GM23248 (cell line): ENCODE measurements at regions not wholly inside any gene's neighbourhood (a gene's known extent, or its start where the extent isn't known, plus 50 kb on each side); places are given as distances from the start of the nearest gene placed in this dataset.
"Not testable (repeated sequence)": the region's sequence is repeated elsewhere in the genome, so short reads cannot be mapped to it uniquely, and the experiment has no call there.

ENCODE experiments used
- DNase-seq: peaks from one replicate; pipeline ENCODE4 v3.0.0-alpha.2; 2015
- H2AFZ ChIP-seq: fragments of 200-600 bp; sonication (generic); 2 replicates; pipeline ENCODE4 v1.6.1; 2016; ENCODE audit warnings: antibody characterized with exemption
- H3F3A ChIP-seq: fragments of 200-600 bp; sonication (generic); 2 replicates; pipeline ENCODE4 v1.6.1; 2016; ENCODE audit warnings: mild to moderate bottlenecking, antibody characterized with exemption, mixed run types; ENCODE audit not compliant: insufficient read depth
- H3K27ac ChIP-seq: fragments of 200-600 bp; sonication (generic); 2 replicates; pipeline ENCODE4 v1.5.1; 2016; ENCODE audit warnings: mild to moderate bottlenecking
- H3K27me3 ChIP-seq: fragments of 200-600 bp; sonication (generic); replicated peaks from 2 replicates; pipeline ENCODE4 v1.6.1; 2016; ENCODE audit warnings: mild to moderate bottlenecking; ENCODE audit not compliant: insufficient read depth
- H3K36me3 ChIP-seq: fragments of 200-600 bp; sonication (generic); 2 replicates; pipeline ENCODE4 v1.6.1; 2016; ENCODE audit warnings: low read depth, mild to moderate bottlenecking
- H3K4me1 ChIP-seq: fragments of 200-600 bp; sonication (generic); 2 replicates; pipeline ENCODE4 v1.6.1; 2016; ENCODE audit warnings: mild to moderate bottlenecking; ENCODE audit not compliant: insufficient read depth
- H3K4me2 ChIP-seq: fragments of 200-600 bp; sonication (generic); one replicate; pipeline ENCODE4 v1.6.1; 2016; ENCODE audit warnings: mild to moderate bottlenecking; ENCODE audit not compliant: unreplicated experiment
- H3K4me3 ChIP-seq: fragments of 200-600 bp; sonication (generic); 2 replicates; pipeline ENCODE4 v1.5.1; 2016; ENCODE audit warnings: mild to moderate bottlenecking
- H3K79me2 ChIP-seq: fragments of 200-600 bp; sonication (generic); 2 replicates; pipeline ENCODE4 v1.6.1; 2016; ENCODE audit warnings: mild to moderate bottlenecking; ENCODE audit not compliant: insufficient read depth
- H3K9ac ChIP-seq: fragments of 200-600 bp; sonication (generic); 2 replicates; pipeline ENCODE4 v1.6.1; 2016; ENCODE audit warnings: mild to moderate bottlenecking
- H3K9me2 ChIP-seq: fragments of 200-600 bp; sonication (generic); 2 replicates; pipeline ENCODE4 v1.6.1; 2016; ENCODE audit warnings: mixed run types, mild to moderate bottlenecking, moderate library complexity; ENCODE audit not compliant: insufficient read depth
- H3K9me3 ChIP-seq: fragments of 200-600 bp; sonication (generic); one replicate; pipeline ENCODE4 v1.6.1; 2017; ENCODE audit warnings: low read depth
- H4K20me1 ChIP-seq: fragments of 200-600 bp; sonication (generic); 2 replicates; pipeline ENCODE4 v1.6.0; 2016; ENCODE audit not compliant: insufficient read depth
- WGBS, 2 experiments: methylation state at CpG; one replicate each; pipeline ENCODE4 v1.1.6; 2015 to 2017; ENCODE audit warnings: low lambda C conversion rate in 2 of 2, low coverage in 1 of 2; ENCODE audit errors: missing lambda C conversion rate in 2 of 2; 5-methylcytosine and 5-hydroxymethylcytosine counted together
- in situ Hi-C: fragments of 300-500 bp; cut with MboI; formaldehyde crosslinking; loops from 2 replicates; pipeline ENCODE4 v1.15.0; 2020

DNA sequence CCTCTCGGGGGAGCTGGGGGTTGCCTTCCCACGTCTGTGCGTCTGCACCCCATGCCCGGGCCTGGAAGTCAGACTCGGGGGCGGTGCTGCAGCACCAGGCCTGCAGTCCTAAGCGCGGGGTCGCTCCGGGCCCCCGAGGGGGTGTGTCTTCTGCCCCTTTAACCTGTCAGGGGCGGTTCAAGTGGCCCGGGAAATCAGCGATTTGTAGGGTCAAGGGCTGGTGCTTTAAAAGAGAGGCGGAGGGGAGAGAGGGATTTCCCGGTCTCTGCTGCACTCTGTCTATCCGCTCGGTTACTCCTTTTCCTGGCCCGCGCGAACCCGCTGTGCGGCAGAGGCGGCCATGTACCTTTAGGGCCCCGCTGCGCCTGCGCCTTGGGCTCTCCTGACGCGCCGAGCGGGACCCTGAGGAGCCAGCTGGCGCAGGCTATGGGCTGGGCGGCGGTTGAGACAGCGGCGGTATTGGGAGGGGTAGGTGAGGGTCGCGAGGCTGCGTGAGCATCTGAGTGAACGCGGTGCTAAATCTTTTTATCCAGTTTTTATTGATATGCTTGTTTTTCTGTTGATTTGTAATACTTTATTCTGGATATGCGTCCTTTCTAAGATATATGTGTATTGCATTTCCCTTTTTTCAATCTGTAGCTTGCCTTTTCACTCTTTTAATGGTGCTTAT, 243.5 kb upstream of the NOTCH2NLA start:
- Histone ChIP-seq H3K4me2 (peak overlapping the region; percentile 69), H2AFZ (peak overlapping the region; percentile 74), H3K9ac (peak overlapping the region; percentile 47), H3K4me3 (peak overlapping the region; percentile 70)
- DNase-seq: peak; percentile 70
- WGBS, 2 experiments: 2% methylated on average over 36 to 38 of the region's 42 CpGs
- H3K9me2 ChIP-seq, H3K36me3 ChIP-seq, in situ Hi-C loops, H3F3A ChIP-seq, H3K79me2 ChIP-seq, H4K20me1 ChIP-seq, H3K27ac ChIP-seq, H3K27me3 ChIP-seq, H3K9me3 ChIP-seq, H3K4me1 ChIP-seq: not testable (repeated sequence)

DNA sequence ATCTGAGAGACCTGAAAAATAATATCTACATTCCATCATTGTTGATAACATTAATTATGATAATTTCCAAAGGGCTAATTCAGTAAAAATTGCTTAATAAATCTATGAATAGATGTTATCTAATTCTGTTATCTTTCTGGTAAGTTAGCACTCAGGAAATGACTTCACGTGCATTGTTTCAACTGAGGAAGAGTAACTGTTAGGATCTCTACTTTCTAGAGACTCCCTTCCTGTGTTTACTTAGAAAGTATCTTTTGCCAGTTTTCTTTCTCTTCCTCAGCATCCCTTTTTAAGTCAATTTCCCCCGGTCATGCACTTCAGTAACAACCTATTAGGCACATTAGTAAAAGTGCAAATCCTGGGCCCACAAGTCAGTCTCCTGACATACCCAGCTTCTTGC, 231.1 kb upstream of the NOTCH2NLA start:
- H3K4me1 ChIP-seq, H3K9ac ChIP-seq, H3K27me3 ChIP-seq, H3K79me2 ChIP-seq, H4K20me1 ChIP-seq, H3K4me2 ChIP-seq, H3K27ac ChIP-seq, DNase-seq, H3K36me3 ChIP-seq, H3F3A ChIP-seq, H2AFZ ChIP-seq, in situ Hi-C loops, H3K4me3 ChIP-seq, H3K9me3 ChIP-seq, H3K9me2 ChIP-seq: not testable (repeated sequence)
- WGBS, 2 experiments: no CpG with 5 or more reads among the region's 2 CpGs

DNA sequence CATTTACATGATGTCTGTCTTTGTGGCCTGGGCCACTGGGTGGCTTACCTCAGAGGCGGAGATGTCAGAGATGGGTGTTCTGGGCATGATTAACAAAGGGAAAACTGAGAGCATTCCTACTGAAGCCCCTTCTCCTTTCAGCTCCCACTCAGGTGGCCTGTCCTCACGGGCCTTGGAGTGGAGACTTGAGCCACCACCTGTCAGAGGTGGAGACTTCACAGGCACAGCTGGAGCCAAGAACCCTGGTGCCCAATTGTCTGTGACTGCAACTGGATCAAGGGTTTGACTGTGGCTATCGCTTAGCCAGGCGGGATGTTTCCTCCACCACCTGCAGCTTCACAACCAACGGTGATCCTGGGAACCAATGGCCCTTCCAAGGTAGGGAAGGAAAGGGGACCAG, 230.5 kb upstream of the NOTCH2NLA start:
- H3K27ac ChIP-seq, DNase-seq, H3K4me1 ChIP-seq, H4K20me1 ChIP-seq, H3K79me2 ChIP-seq, in situ Hi-C loops, H2AFZ ChIP-seq, H3F3A ChIP-seq, H3K27me3 ChIP-seq, H3K9me3 ChIP-seq, H3K4me2 ChIP-seq, H3K9ac ChIP-seq, H3K36me3 ChIP-seq, H3K9me2 ChIP-seq, H3K4me3 ChIP-seq: not testable (repeated sequence)
- 80 to 85% methylated on average over 5 of the region's 5 CpGs for WGBS, 2 experiments

DNA sequence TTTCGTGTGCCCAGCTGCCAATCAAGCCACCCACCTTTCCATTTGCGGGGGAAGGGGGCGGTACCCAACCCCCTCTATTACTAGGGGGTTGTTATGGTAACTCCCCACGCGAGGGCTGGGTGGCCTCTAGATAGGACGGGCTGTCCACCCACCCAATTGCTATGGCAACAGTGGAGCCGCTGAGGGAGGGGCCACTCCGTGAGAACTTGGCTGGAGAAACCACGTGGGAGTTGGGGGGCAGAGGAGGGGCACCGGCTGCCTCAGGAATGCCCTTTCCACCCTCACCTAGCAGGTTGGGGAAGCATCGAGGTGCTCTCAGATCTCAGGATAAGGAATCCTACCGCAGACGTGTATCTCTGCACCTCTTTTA, 220.0 kb upstream of the NOTCH2NLA start:
- H3K4me3 ChIP-seq, H2AFZ ChIP-seq, H3K9me3 ChIP-seq, H3K36me3 ChIP-seq, H4K20me1 ChIP-seq, H3K79me2 ChIP-seq, H3K9me2 ChIP-seq, H3K27ac ChIP-seq, H3K27me3 ChIP-seq, DNase-seq, H3K4me2 ChIP-seq, H3K9ac ChIP-seq, H3K4me1 ChIP-seq, in situ Hi-C loops, H3F3A ChIP-seq: not testable (repeated sequence)
- 0% methylated on average over 3 of the region's 13 CpGs; no CpG with 5 or more reads in 1 of the 2 experiments for WGBS, 2 experiments

DNA sequence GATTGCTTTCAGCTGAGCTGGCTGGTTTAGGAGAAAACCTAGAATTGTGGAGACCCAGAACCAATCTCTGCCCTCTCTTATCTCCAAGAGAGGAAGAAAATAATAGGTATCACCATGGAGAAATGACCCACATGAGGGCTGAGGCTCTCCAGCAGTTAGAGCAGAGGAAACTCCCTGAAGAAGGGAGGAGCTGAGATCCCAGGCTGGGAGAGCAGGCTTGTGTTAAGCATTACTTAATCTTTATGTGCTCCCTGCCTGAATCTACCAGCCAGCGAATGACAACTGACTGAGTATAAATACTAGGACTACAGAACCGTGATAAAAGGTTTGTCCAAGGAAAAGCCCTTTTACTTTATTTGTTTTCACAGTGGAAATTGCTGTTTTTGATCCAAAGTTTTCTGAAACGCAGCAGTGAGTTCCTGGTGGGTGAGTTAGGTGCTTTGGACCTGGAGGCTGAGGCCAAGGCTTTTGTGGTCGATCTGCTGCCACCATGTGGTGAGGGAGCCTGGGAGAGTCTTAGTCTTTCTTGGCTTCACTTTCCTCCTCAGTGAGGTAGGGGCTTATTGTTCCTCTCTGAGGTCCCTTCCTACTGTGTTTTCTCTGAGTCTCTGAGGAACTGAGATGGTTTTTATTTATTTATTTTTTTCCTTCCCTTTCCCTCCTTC, 219.5 kb upstream of the NOTCH2NLA start:
- H3K27ac ChIP-seq, H3K9ac ChIP-seq, H3K9me2 ChIP-seq, H3K4me2 ChIP-seq, H3F3A ChIP-seq, H3K9me3 ChIP-seq, H4K20me1 ChIP-seq, H3K4me1 ChIP-seq, H3K79me2 ChIP-seq, H3K36me3 ChIP-seq, H3K27me3 ChIP-seq, H3K4me3 ChIP-seq, in situ Hi-C loops, H2AFZ ChIP-seq, DNase-seq: not testable (repeated sequence)
- WGBS, 2 experiments: 24 to 33% methylated on average over 3 to 4 of the region's 4 CpGs

DNA sequence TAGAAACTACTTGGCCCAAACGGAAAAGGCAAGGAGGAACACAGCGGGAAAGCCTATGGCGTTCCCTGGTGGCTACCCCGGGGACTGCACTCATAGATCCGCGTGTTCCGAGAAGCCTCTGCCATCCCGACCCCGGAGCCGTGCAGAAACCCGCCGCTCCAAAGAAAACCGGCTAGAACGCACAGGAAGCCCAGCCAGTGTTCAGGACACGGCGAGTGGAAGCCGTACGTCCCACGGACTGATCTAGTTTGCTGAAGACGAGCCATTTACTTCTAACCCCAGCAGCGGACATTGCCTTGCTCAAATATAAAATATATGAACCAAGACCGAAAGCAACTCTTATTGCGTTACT, 215.0 kb upstream of the NOTCH2NLA start:
- DNase-seq: peak; percentile 12
- H3K27ac ChIP-seq, H3K36me3 ChIP-seq, H3K4me1 ChIP-seq, H3K9me3 ChIP-seq, H3F3A ChIP-seq, in situ Hi-C loops, H3K9me2 ChIP-seq, H4K20me1 ChIP-seq, H3K79me2 ChIP-seq, H3K27me3 ChIP-seq: not testable (repeated sequence)
- Histone ChIP-seq H2AFZ (0 out of 2 replicates have a peak overlapping the region, but pooled peaks have one; percentile 66), H3K9ac (peak overlapping the region; percentile 58; the same call in 1 of the 2 replicates), H3K4me2 (peak overlapping the region; percentile 65), H3K4me3 (peak overlapping the region; percentile 68; the same call in 1 of the 2 replicates)
- WGBS, 2 experiments: 1% methylated on average over 17 to 18 of the region's 23 CpGs

DNA sequence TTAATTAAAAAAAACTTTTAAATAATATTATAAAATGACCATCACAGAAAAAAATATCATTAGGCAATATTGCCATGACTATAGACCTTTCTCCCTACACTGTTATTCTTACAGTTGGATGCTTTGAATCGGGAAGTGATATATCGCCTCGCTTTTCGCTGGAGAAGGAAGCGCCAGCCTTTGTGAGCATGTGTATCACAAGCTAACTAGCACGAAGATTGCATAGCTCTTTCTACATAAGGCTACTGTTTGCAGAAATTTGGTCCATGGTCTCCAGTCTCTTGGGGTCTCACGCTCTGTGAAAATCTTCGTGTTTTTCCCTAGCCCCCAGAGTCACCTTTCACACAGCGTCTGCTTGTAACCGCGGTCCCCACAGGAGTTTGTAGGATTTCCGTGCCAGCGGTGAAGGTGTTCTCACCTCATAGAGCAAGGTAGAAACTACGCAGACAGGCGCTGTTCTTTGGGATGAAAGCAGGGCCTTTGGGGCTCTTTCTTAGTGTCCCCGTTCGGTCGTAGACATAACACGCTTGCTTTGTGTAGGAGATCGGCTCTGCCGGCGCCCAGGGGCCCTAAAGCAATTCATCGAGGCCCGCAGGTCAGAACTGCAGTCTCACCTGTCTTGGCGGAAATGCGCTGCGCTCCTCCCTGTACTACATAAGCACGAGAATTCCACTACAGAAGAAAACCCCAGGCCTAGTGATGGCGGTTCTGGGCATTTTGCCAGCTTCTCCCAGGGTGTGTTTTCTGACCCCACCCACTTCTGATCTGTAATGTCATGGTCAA, 214.5 kb upstream of the NOTCH2NLA start:
- H3K9me3 ChIP-seq, DNase-seq, H3K4me1 ChIP-seq, H3K9ac ChIP-seq, in situ Hi-C loops, H3K4me2 ChIP-seq, H3K27me3 ChIP-seq, H3K4me3 ChIP-seq, H3K79me2 ChIP-seq, H3F3A ChIP-seq, H4K20me1 ChIP-seq, H2AFZ ChIP-seq, H3K36me3 ChIP-seq, H3K9me2 ChIP-seq, H3K27ac ChIP-seq: not testable (repeated sequence)
- 84 to 87% methylated on average over 12 to 15 of the region's 29 CpGs for WGBS, 2 experiments
